HL-60 (cell line): ENCODE measurements at regions not wholly inside any gene's neighbourhood (a gene's known extent, or its start where the extent isn't known, plus 50 kb on each side); places are given as distances from the start of the nearest gene placed in this dataset.

Experiments used
- DNase-seq, 2 experiments: peaks; one replicate each; pipeline ENCODE4 v3.0.0-alpha.2; 2010 to 2020; ENCODE audit warnings: low read depth in 1 of 2, low spot score in 1 of 2
- H3K27ac ChIP-seq: fragments of 250-450 bp; sonication (Bioruptor Pico); replicated peaks from 2 replicates; pipeline ENCODE4 v1.5.1; 2020; ENCODE audit warnings: mild to moderate bottlenecking, moderate library complexity
- H3K27me3 ChIP-seq: fragments of 250-450 bp; sonication (Bioruptor Pico); 2 replicates; pipeline ENCODE4 v1.5.1; 2021; ENCODE audit warnings: mild to moderate bottlenecking, moderate library complexity; ENCODE audit not compliant: insufficient read depth, poor library complexity, severe bottlenecking
- H3K4me3 ChIP-seq: replicated peaks from 2 replicates; pipeline ENCODE4 v1.5.1; 2011; ENCODE audit warnings: mild to moderate bottlenecking, control low read depth, low read length; ENCODE audit not compliant: insufficient read depth
- GABPA ChIP-seq: IDR thresholded peaks from 2 replicates; pipeline ENCODE4 v1.6.1; 2012; ENCODE audit warnings: low read depth
- POLR2AphosphoS5 ChIP-seq: IDR thresholded peaks from 2 replicates; pipeline ENCODE4 v1.6.1; 2012; ENCODE audit warnings: low read depth
- SPI1 ChIP-seq: IDR thresholded peaks from 2 replicates; pipeline ENCODE4 v1.6.1; 2012; ENCODE audit warnings: low read depth, mild to moderate bottlenecking, borderline replicate concordance
- TF ChIP-seq, protein P1 (sequence below): IDR thresholded peaks from one replicate; pipeline ENCODE4 v1.5.1; 2011; ENCODE audit warnings: low read length, control low read depth, inconsistent platforms; ENCODE audit not compliant: insufficient read depth
- TF ChIP-seq, protein P2 (sequence below): IDR thresholded peaks from 2 replicates; pipeline ENCODE4 v1.6.1; 2012; ENCODE audit warnings: low read depth; ENCODE audit not compliant: insufficient replicate concordance

- DNase-seq: no peak
- no peak overlapping the region for H3K27ac ChIP-seq
- H3K4me3 ChIP-seq: no peak overlapping the region
- no peaks in the 10 kb centered on the region for H3K27me3 ChIP-seq
- TF ChIP-seq, protein P1, sequence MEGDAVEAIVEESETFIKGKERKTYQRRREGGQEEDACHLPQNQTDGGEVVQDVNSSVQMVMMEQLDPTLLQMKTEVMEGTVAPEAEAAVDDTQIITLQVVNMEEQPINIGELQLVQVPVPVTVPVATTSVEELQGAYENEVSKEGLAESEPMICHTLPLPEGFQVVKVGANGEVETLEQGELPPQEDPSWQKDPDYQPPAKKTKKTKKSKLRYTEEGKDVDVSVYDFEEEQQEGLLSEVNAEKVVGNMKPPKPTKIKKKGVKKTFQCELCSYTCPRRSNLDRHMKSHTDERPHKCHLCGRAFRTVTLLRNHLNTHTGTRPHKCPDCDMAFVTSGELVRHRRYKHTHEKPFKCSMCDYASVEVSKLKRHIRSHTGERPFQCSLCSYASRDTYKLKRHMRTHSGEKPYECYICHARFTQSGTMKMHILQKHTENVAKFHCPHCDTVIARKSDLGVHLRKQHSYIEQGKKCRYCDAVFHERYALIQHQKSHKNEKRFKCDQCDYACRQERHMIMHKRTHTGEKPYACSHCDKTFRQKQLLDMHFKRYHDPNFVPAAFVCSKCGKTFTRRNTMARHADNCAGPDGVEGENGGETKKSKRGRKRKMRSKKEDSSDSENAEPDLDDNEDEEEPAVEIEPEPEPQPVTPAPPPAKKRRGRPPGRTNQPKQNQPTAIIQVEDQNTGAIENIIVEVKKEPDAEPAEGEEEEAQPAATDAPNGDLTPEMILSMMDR: no peak
- TF ChIP-seq GABPA (no peak), SPI1 (no peak), POLR2AphosphoS5 (no peak)
- TF ChIP-seq, protein P2, sequence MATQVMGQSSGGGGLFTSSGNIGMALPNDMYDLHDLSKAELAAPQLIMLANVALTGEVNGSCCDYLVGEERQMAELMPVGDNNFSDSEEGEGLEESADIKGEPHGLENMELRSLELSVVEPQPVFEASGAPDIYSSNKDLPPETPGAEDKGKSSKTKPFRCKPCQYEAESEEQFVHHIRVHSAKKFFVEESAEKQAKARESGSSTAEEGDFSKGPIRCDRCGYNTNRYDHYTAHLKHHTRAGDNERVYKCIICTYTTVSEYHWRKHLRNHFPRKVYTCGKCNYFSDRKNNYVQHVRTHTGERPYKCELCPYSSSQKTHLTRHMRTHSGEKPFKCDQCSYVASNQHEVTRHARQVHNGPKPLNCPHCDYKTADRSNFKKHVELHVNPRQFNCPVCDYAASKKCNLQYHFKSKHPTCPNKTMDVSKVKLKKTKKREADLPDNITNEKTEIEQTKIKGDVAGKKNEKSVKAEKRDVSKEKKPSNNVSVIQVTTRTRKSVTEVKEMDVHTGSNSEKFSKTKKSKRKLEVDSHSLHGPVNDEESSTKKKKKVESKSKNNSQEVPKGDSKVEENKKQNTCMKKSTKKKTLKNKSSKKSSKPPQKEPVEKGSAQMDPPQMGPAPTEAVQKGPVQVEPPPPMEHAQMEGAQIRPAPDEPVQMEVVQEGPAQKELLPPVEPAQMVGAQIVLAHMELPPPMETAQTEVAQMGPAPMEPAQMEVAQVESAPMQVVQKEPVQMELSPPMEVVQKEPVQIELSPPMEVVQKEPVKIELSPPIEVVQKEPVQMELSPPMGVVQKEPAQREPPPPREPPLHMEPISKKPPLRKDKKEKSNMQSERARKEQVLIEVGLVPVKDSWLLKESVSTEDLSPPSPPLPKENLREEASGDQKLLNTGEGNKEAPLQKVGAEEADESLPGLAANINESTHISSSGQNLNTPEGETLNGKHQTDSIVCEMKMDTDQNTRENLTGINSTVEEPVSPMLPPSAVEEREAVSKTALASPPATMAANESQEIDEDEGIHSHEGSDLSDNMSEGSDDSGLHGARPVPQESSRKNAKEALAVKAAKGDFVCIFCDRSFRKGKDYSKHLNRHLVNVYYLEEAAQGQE: no peak
These were observed 95.7 kb upstream of the GLI3 start for GRCh38 chr7:42332605-42333222.

DNA sequence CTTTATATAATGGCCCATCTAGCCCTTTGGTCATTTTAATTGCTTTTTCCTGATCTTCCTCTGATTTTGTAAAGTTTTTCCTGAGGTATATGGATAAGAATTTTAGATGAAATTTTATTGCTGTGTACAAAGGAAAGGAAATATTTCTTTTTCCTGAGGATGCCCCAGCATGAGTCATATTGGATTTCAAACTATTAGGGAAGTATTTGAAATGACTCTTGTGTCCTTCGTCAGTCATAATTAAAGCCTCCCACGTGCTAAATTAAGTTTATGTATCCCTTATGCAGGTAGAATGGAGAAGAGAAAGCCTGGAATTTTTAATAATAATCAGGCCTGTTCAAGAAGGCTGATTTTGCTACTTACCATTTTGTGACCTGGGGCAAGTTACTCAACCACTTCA, 82.6 kb upstream of the GLI3 start:
- no peak for TF ChIP-seq POLR2AphosphoS5
- TF ChIP-seq, protein P1: no peak
- Histone ChIP-seq H3K4me3 (no peak overlapping the region), H3K27me3 (peaks cover 5% of the 10 kb centered on the region), H3K27ac (no peak overlapping the region)
- no peak for DNase-seq

DNA sequence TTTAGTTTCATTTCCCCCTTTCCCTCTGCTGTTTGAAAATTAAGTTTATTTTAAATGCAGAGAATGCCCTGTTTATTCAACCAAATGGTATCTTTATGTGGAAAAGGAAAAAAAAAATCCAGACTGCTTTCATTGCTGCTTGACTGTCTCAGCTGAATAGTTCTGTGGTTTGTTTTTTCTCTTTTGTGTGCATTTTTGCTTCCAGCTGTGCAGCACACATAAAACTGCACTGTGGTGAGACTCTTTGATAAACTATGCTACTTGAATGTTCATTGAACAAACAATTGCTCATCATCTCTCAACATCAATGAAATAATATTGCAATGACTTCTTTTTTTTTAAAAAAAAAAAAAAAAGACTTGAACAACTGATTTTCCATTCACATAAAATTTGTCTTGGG, 78.6 kb upstream of the GLI3 start:
- peaks cover 5% of the 10 kb centered on the region for H3K27me3 ChIP-seq
- H3K27ac ChIP-seq: no peak overlapping the region
- no peak overlapping the region for H3K4me3 ChIP-seq
- DNase-seq: no peak
- TF ChIP-seq, protein P1: no peak
- TF ChIP-seq POLR2AphosphoS5 (no peak), GABPA (no peak), SPI1 (no peak)
- TF ChIP-seq, protein P2: no peak

GRCh38 chr7:42315103-42315502, 78.1 kb upstream of the GLI3 start:
- H3K4me3 ChIP-seq: no peak overlapping the region

More at GRCh38 chr7:42315103-42315502, 78.1 kb upstream of the GLI3 start:
- Histone ChIP-seq H3K27me3 (peaks cover 5% of the 10 kb centered on the region), H3K27ac (no peak overlapping the region)
- TF ChIP-seq, protein P1: no peak
- TF ChIP-seq GABPA (no peak), POLR2AphosphoS5 (no peak), SPI1 (no peak)
- TF ChIP-seq, protein P2: no peak
- no peak for DNase-seq
